ENCODE measurements at regions not wholly inside any gene's neighbourhood (a gene's known extent, or its start where the extent isn't known, plus 50 kb on each side); places are given as distances from the start of the nearest gene placed in this dataset.

DNA sequence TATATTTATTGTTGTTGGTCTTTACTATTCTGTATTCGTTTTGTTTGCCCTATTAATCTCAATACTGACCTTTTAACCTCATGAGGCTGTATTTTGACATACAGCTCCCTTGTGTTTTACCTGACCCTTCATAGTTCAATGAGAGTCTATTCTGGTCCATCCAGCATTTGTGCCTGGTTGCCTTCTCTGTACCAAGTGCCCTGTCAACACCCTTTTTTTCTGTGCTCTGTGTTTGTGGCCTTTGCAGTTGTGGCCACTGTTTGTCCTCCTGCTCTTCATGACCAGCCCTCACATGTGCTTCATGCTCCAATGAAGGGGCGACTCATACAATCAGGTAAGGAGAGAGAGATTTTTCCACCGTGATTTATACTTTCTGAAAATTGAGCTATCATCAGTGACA, 368.2 kb downstream of the IL20RB start:
- H3K27me3 ChIP-seq (ENCODE audit: low read length), result no peaks in the 10 kb centered on the region
- H3K79me2 ChIP-seq (ENCODE audit: insufficient read depth, low read length), result no peaks in the 10 kb centered on the region
- H3K9ac ChIP-seq (ENCODE audit: low read length), result no peak overlapping the region
- no peak overlapping the region for H3K27ac ChIP-seq (ENCODE audit: low read depth, low read length)
- no peaks in the 10 kb centered on the region for H3K36me3 ChIP-seq (ENCODE audit: low read length)
- H4K20me1 ChIP-seq (ENCODE audit: low read depth, low read length), result no peaks in the 10 kb centered on the region
- H2AFZ ChIP-seq (ENCODE audit: low read depth, low read length, severe bottlenecking), result no peak overlapping the region
- H3K4me3 ChIP-seq (ENCODE audit: insufficient read depth, low read length, poor library complexity, severe bottlenecking), result no peak overlapping the region
- no peaks in the 10 kb centered on the region for H3K9me2 ChIP-seq (replicated peaks; ENCODE audit: insufficient read depth, low read length)
- no peaks in the 10 kb centered on the region for H3F3A ChIP-seq (ENCODE audit: insufficient read depth)
- H3K9me3 ChIP-seq (ENCODE audit: insufficient read depth, low read length), result no peaks in the 10 kb centered on the region
- no peak overlapping the region for H3K4me2 ChIP-seq (ENCODE audit: low read depth, low read length, poor library complexity, severe bottlenecking)
- TF ChIP-seq, protein P1, sequence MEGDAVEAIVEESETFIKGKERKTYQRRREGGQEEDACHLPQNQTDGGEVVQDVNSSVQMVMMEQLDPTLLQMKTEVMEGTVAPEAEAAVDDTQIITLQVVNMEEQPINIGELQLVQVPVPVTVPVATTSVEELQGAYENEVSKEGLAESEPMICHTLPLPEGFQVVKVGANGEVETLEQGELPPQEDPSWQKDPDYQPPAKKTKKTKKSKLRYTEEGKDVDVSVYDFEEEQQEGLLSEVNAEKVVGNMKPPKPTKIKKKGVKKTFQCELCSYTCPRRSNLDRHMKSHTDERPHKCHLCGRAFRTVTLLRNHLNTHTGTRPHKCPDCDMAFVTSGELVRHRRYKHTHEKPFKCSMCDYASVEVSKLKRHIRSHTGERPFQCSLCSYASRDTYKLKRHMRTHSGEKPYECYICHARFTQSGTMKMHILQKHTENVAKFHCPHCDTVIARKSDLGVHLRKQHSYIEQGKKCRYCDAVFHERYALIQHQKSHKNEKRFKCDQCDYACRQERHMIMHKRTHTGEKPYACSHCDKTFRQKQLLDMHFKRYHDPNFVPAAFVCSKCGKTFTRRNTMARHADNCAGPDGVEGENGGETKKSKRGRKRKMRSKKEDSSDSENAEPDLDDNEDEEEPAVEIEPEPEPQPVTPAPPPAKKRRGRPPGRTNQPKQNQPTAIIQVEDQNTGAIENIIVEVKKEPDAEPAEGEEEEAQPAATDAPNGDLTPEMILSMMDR (IDR thresholded peaks at IDR 0.05; ENCODE audit: insufficient read depth, low read length, poor library complexity, severe bottlenecking), result no peak
- no peak for TF ChIP-seq EZH2phosphoT487 (conservative IDR thresholded peaks at IDR 0.05; ENCODE audit: low read length)

- Histone ChIP-seq H3K79me2 (ENCODE audit: insufficient read depth, low read length) (no peaks in the 10 kb centered on the region), H3K27me3 (ENCODE audit: low read length) (no peaks in the 10 kb centered on the region), H2AFZ (ENCODE audit: low read depth, low read length, severe bottlenecking) (no peak overlapping the region), H4K20me1 (ENCODE audit: low read depth, low read length) (no peaks in the 10 kb centered on the region), H3F3A (ENCODE audit: insufficient read depth) (no peaks in the 10 kb centered on the region), H3K9me2 (replicated peaks; ENCODE audit: insufficient read depth, low read length) (no peaks in the 10 kb centered on the region), H3K9ac (ENCODE audit: low read length) (no peak overlapping the region), H3K4me3 (ENCODE audit: insufficient read depth, low read length, poor library complexity, severe bottlenecking) (no peak overlapping the region), H3K9me3 (ENCODE audit: insufficient read depth, low read length) (no peaks in the 10 kb centered on the region), H3K36me3 (ENCODE audit: low read length) (no peaks in the 10 kb centered on the region), H3K4me2 (ENCODE audit: low read depth, low read length, poor library complexity, severe bottlenecking) (no peak overlapping the region), H3K27ac (ENCODE audit: low read depth, low read length) (no peak overlapping the region)
- TF ChIP-seq, protein P1 (IDR thresholded peaks at IDR 0.05; ENCODE audit: insufficient read depth, low read length, poor library complexity, severe bottlenecking), result no peak
- TF ChIP-seq EZH2phosphoT487 (conservative IDR thresholded peaks at IDR 0.05; ENCODE audit: low read length), result no peak
Measured at GRCh38 chr3:137329594-137329993, 371.8 kb downstream of the IL20RB start.

DNA sequence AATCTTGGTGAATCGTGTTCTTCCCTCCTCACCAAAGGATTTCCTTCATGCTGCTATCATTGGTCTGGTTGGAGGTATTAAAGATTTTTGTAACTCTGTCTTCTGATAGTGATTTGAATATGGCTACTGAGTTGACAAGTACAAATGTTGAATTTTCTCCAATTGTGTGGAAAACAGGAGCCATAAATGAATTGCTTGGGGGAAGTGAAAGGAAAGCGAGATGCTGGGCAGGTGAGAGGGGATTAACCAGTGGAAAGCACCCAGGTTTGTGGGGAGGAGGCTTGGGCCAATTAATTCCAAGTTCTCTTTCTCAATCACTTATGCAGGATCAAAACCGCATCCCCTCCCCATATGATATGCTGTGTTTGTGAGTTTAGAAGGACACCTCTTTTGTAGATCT, 372.5 kb downstream of the IL20RB start:
- Histone ChIP-seq H3K27ac (ENCODE audit: low read depth, low read length) (no peak overlapping the region), H3K9me3 (ENCODE audit: insufficient read depth, low read length) (no peaks in the 10 kb centered on the region), H3K9me2 (replicated peaks; ENCODE audit: insufficient read depth, low read length) (no peaks in the 10 kb centered on the region), H3K36me3 (ENCODE audit: low read length) (no peaks in the 10 kb centered on the region), H3K4me2 (ENCODE audit: low read depth, low read length, poor library complexity, severe bottlenecking) (no peak overlapping the region), H4K20me1 (ENCODE audit: low read depth, low read length) (no peaks in the 10 kb centered on the region), H3K27me3 (ENCODE audit: low read length) (no peaks in the 10 kb centered on the region), H3K4me3 (ENCODE audit: insufficient read depth, low read length, poor library complexity, severe bottlenecking) (no peak overlapping the region), H3K79me2 (ENCODE audit: insufficient read depth, low read length) (no peaks in the 10 kb centered on the region), H3K9ac (ENCODE audit: low read length) (no peak overlapping the region), H2AFZ (ENCODE audit: low read depth, low read length, severe bottlenecking) (no peak overlapping the region), H3F3A (ENCODE audit: insufficient read depth) (no peaks in the 10 kb centered on the region)
- TF ChIP-seq, protein P1 (IDR thresholded peaks at IDR 0.05; ENCODE audit: insufficient read depth, low read length, poor library complexity, severe bottlenecking), result no peak
- TF ChIP-seq EZH2phosphoT487 (conservative IDR thresholded peaks at IDR 0.05; ENCODE audit: low read length), result no peak

Measured in SU-DHL-6 (cell line).